Right lobe of liver (tissue), 6 donors: ENCODE measurements at regions not wholly inside any gene's neighbourhood (a gene's known extent, or its start where the extent isn't known, plus 50 kb on each side); places are given as distances from the start of the nearest gene placed in this dataset.
"Not testable (repeated sequence)": the region's sequence is repeated elsewhere in the genome, so short reads cannot be mapped to it uniquely, and the experiment has no call there.

ENCODE experiments used
- ATAC-seq, 4 donors: fragments of 200-7000 bp; cut with Tn5 transposase; one replicate each; pipeline ENCODE4 v1.9.1; 2020; ENCODE audit warnings: mild to moderate bottlenecking in 4 of 4, moderate library complexity in 4 of 4
- DNase-seq, 3 donors: peaks; one replicate each; pipeline ENCODE4 v3.0.0-alpha.2; 2020
- H3K27ac ChIP-seq, 3 donors: fragments of 200-600 bp; one replicate each; pipeline ENCODE4 v1.8.0; 2022
- H3K27me3 ChIP-seq, 2 donors: fragments of 200-600 bp; one replicate each; pipeline ENCODE4 v1.8.0; 2022
- H3K36me3 ChIP-seq, 4 donors: fragments of 200-600 bp; sonication (generic) in 1 of 4; one replicate each; pipeline versions ENCODE4 v1.5.1 to v1.8.0; 2017 to 2022; ENCODE audit warnings: control low read depth in 1 of 4
- H3K4me1 ChIP-seq, 4 donors: fragments of 200-600 bp; sonication (generic) in 1 of 4; one replicate each; pipeline versions ENCODE4 v1.5.1 to v1.8.0; 2017 to 2022; ENCODE audit warnings: control low read depth in 1 of 4
- H3K4me3 ChIP-seq, 3 donors: fragments of 200-600 bp; one replicate each; pipeline ENCODE4 v1.8.0; 2022
- H3K9me3 ChIP-seq, 4 donors: fragments of 200-600 bp; sonication (generic) in 1 of 4; one replicate each; pipeline versions ENCODE4 v1.5.1 to v1.8.0; 2017 to 2022; ENCODE audit warnings: control low read depth in 1 of 4
- POLR2A ChIP-seq: fragments of 450-650 bp; IDR thresholded peaks from one replicate; pipeline ENCODE4 v1.6.1; 2017; ENCODE audit warnings: antibody characterized with exemption, mild to moderate bottlenecking
- WGBS: methylation state at CpG from one replicate; pipeline ENCODE4 v1.1.6; 2018; ENCODE audit warnings: low coverage, low lambda C conversion rate; ENCODE audit not compliant: insufficient coverage; ENCODE audit errors: missing lambda C conversion rate; 5-methylcytosine and 5-hydroxymethylcytosine counted together
- intact Hi-C, 2 donors: fragments of 100-400 bp; cut with DNase I; formaldehyde crosslinking; loops; one replicate each; pipeline versions ENCODE4 v1.11.2 to v1.14.1; 2022
- TF ChIP-seq, protein P1 (sequence below), 4 donors: fragments of 200-600 bp in 3 of 4; fragments of 450-650 bp in 1 of 4; IDR thresholded peaks; one replicate each; pipeline versions ENCODE4 v1.5.1 to v1.8.0; 2016 to 2022; ENCODE audit warnings: antibody characterized with exemption in 4 of 4, mild to moderate bottlenecking in 2 of 4
- donor health status: DM: no; HTN: yes; CAD: no.
- donor health status: DM: no; HTN: no; CAD: no.
- donor health status: DM: no; HTN: no; CAD: no.
- donor health status: DM: no; HTN: yes; CAD: no.
- donor health status: DM: no; HTN: yes; CAD: no.

DNA sequence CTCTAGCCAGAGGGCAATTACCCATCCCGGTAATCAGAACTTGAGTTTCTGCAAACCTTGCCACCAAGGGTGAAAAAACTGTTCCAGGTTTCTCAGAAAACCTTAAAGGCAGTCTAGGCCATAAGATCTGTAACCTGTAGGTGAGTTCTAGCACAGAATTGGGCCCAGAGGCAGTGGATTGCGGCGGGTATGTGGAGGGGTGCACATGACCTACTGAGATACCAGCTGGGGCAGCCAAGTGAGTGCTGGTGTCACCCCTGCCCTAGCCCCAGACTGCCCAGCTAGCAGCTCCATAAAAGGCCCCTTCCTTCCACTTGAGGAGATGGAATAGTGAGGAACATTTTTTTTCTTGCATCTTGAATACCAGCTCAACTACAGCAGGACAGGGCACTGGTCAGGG lies 176.7 kb downstream of the SMARCA1 start:
- H3K36me3 ChIP-seq: peaks cover 0 to 2% (median 0%) of the 10 kb centered on the region in 4 donors
- no peak for TF ChIP-seq POLR2A
- TF ChIP-seq, protein P1, sequence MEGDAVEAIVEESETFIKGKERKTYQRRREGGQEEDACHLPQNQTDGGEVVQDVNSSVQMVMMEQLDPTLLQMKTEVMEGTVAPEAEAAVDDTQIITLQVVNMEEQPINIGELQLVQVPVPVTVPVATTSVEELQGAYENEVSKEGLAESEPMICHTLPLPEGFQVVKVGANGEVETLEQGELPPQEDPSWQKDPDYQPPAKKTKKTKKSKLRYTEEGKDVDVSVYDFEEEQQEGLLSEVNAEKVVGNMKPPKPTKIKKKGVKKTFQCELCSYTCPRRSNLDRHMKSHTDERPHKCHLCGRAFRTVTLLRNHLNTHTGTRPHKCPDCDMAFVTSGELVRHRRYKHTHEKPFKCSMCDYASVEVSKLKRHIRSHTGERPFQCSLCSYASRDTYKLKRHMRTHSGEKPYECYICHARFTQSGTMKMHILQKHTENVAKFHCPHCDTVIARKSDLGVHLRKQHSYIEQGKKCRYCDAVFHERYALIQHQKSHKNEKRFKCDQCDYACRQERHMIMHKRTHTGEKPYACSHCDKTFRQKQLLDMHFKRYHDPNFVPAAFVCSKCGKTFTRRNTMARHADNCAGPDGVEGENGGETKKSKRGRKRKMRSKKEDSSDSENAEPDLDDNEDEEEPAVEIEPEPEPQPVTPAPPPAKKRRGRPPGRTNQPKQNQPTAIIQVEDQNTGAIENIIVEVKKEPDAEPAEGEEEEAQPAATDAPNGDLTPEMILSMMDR (IDR thresholded peaks at IDR 0.05): no peak
- WGBS: 47% methylated on average over 3 of the region's 3 CpGs
- H3K27me3 ChIP-seq: no peaks in the 10 kb centered on the region
- no peaks in the 10 kb centered on the region for H3K9me3 ChIP-seq
- DNase-seq: no peak
- H3K4me1 ChIP-seq: no peaks in the 10 kb centered on the region
- H3K4me3 ChIP-seq: no peak overlapping the region
- intact Hi-C loops: no loop called here
- ATAC-seq: no peak
- no peak overlapping the region for H3K27ac ChIP-seq

DNA sequence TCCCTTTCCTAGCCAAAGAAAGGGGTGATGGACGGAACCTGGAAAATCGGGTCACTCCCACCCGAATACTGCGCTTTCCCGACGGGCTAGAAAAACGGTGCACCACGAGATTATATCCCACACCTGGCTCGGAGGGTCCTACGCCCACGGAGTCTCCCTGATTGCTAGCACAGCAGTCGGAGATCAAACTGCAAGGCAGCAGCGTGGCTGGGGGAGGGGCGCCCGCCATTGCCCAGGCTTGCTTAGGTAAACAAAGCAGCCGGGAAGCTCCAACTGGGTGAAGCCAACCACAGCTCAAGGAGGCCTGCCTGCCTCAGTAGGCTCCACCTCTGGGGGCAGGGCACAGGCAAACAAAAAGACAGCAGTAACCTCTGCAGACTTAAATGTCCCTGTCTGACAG lies 186.0 kb downstream of the SMARCA1 start:
- peak in 1 of 3 donors; percentile 40 for DNase-seq
- H3K27ac ChIP-seq, H3K4me1 ChIP-seq, intact Hi-C loops, H3K27me3 ChIP-seq, H3K36me3 ChIP-seq, H3K4me3 ChIP-seq, H3K9me3 ChIP-seq, ATAC-seq: not testable (repeated sequence)
- WGBS: 86% methylated on average over 6 of the region's 16 CpGs

DNA sequence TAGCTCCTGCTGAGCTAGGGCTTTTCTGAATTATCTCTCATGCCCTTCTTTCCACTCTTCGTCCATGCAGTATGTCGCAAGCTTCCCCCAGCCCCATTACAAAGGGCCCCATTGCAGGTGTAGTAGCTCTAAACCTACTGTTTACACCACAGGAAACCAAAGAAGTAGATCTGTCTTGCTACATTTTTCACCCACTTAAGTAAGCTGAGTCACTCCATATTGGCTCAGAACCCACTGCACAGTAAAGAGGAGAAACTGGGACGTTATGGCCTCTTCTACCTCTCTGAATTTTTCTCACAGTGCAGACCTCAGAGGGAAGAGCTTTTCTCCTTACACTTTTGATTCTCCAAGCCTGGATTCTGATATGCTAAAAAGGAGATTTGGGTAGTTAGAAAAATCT lies 200.2 kb downstream of the SMARCA1 start:
- intact Hi-C loops: no loop called here
- 26% methylated on average over 3 of the region's 3 CpGs for WGBS
- ATAC-seq: no peak
- no peaks in the 10 kb centered on the region for H3K27me3 ChIP-seq
- H3K36me3 ChIP-seq: no peaks in the 10 kb centered on the region
- no peak for DNase-seq
- no peak overlapping the region for H3K4me3 ChIP-seq
- H3K9me3 ChIP-seq: no peaks in the 10 kb centered on the region
- TF ChIP-seq, protein P1 (IDR thresholded peaks at IDR 0.05): no peak
- TF ChIP-seq POLR2A: no peak
- H3K4me1 ChIP-seq: no peaks in the 10 kb centered on the region
- no peak overlapping the region for H3K27ac ChIP-seq

DNA sequence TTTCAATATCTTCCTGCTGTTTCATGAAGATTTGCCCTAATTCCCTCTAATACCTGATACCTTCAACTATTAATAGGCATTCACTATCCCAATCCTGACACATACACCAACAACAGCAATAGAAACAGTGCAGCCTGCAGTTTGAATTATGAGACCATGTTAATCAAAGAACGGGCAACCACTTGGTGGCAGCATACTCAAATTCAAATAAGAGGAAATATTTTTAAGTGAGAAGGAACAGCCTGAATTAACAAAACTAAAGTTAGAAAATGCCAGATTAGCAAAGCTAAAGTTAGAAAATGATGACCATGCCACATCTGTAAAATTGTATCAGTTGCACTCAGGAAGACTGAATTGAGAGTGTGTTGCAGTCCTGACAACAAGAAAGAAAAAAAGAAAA lies 204.9 kb downstream of the SMARCA1 start:
- WGBS: 27% methylated on average over 1 of the region's 1 CpG
- no peaks in the 10 kb centered on the region for H3K27me3 ChIP-seq
- DNase-seq: no peak
- intact Hi-C loops: no loop called here
- H3K27ac ChIP-seq: no peak overlapping the region
- ATAC-seq: peak in 1 of 4 donors; percentile 25
- H3K4me3 ChIP-seq: no peak overlapping the region
- no peaks in the 10 kb centered on the region for H3K36me3 ChIP-seq
- TF ChIP-seq, protein P1 (IDR thresholded peaks at IDR 0.05): peak; percentile 28 to 50 (median 40)
- TF ChIP-seq POLR2A: no peak
- no peaks in the 10 kb centered on the region for H3K4me1 ChIP-seq
- no peaks in the 10 kb centered on the region for H3K9me3 ChIP-seq

DNA sequence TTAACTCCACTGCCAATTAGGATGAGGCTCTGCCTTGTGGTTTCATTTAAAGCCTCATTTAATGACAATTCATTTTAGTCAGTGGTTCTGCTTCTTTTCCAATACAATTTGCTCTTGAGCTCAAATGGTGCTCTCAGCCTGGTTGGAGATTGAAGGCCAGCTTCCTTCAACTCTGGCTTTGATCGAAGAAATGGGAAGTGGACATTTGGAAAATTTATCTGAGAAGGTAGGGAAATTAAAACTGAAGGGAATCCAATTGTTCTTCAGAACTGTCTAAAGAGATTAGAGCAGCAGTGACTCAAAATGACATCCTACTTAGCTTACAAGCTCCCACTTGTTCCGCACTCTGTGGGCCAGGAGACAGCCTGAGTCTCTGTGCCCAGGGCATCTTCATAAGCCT lies 206.8 kb downstream of the SMARCA1 start:
- H3K36me3 ChIP-seq: no peaks in the 10 kb centered on the region
- 63% methylated on average over 2 of the region's 2 CpGs for WGBS
- intact Hi-C loops: no loop called here
- DNase-seq: no peak
- TF ChIP-seq, protein P1 (IDR thresholded peaks at IDR 0.05): no peak
- TF ChIP-seq POLR2A: no peak
- no peaks in the 10 kb centered on the region for H3K9me3 ChIP-seq
- H3K27me3 ChIP-seq: no peaks in the 10 kb centered on the region
- no peak for ATAC-seq
- no peak overlapping the region for H3K27ac ChIP-seq
- H3K4me3 ChIP-seq: no peak overlapping the region
- no peaks in the 10 kb centered on the region for H3K4me1 ChIP-seq
